OCI-LY1 (cell line): ENCODE measurements at regions not wholly inside any gene's neighbourhood (a gene's known extent, or its start where the extent isn't known, plus 50 kb on each side); places are given as distances from the start of the nearest gene placed in this dataset.

Experiments
- H2AFZ ChIP-seq: fragments of 200-600 bp; sonication (generic), shearing (Covaris generic); 2 replicates; pipeline ENCODE4 v1.6.0; 2014; ENCODE audit warnings: antibody characterized with exemption, mild to moderate bottlenecking, low read length
- H3F3A ChIP-seq: fragments of 200-600 bp; sonication (generic), shearing (Covaris generic); 2 replicates; pipeline ENCODE4 v1.6.0; 2014; ENCODE audit warnings: mild to moderate bottlenecking, antibody characterized with exemption, low read length, moderate library complexity; ENCODE audit not compliant: insufficient read depth
- H3K27ac ChIP-seq: fragments of 200-600 bp; sonication (generic); 2 replicates; pipeline ENCODE4 v1.5.1; 2014; ENCODE audit warnings: low read length, mixed run types, mild to moderate bottlenecking, low read depth; ENCODE audit not compliant: poor library complexity, severe bottlenecking
- H3K27me3 ChIP-seq: fragments of 200-600 bp; sonication (generic); 2 replicates; pipeline ENCODE4 v1.6.0; 2014; ENCODE audit warnings: antibody characterized with exemption, mild to moderate bottlenecking, low read length, moderate library complexity; ENCODE audit not compliant: insufficient read depth
- H3K36me3 ChIP-seq: fragments of 200-600 bp; sonication (generic); 2 replicates; pipeline ENCODE4 v1.6.1; 2014; ENCODE audit warnings: mild to moderate bottlenecking, antibody characterized with exemption, low read length, moderate library complexity, mixed read lengths; ENCODE audit not compliant: insufficient read depth
- H3K4me1 ChIP-seq: fragments of 200-600 bp; sonication (generic); 2 replicates; pipeline ENCODE4 v1.5.1; 2014; ENCODE audit warnings: mild to moderate bottlenecking, low read length, moderate library complexity; ENCODE audit not compliant: insufficient read depth, severe bottlenecking
- H3K4me2 ChIP-seq: fragments of 200-600 bp; sonication (generic), shearing (Covaris generic); 2 replicates; pipeline ENCODE4 v1.6.1; 2014; ENCODE audit warnings: low read length
- H3K4me3 ChIP-seq: fragments of 200-600 bp; sonication (generic); 2 replicates; pipeline ENCODE4 v1.5.1; 2014; ENCODE audit warnings: low read length, low read depth, mild to moderate bottlenecking, mixed read lengths; ENCODE audit not compliant: poor library complexity, severe bottlenecking
- H3K79me2 ChIP-seq: fragments of 200-600 bp; shearing (Covaris generic); 2 replicates; pipeline ENCODE4 v1.6.1; 2016; ENCODE audit warnings: mixed run types, low read length, mixed read lengths; ENCODE audit not compliant: insufficient read depth
- H3K9ac ChIP-seq: fragments of 200-600 bp; sonication (generic), shearing (Covaris generic); 2 replicates; pipeline ENCODE4 v1.6.1; 2014; ENCODE audit warnings: mild to moderate bottlenecking, low read length, mixed read lengths
- H3K9me2 ChIP-seq: fragments of 200-600 bp; sonication (generic), shearing (Covaris generic); 2 replicates; pipeline ENCODE4 v1.6.1; 2014; ENCODE audit warnings: low read depth, mild to moderate bottlenecking, low read length, mixed read lengths
- H3K9me3 ChIP-seq: fragments of 200-600 bp; shearing (Covaris generic); 2 replicates; pipeline ENCODE4 v1.6.1; 2014; ENCODE audit warnings: low read length, mixed read lengths
- H4K20me1 ChIP-seq: fragments of 200-600 bp; sonication (generic), shearing (Covaris generic); 2 replicates; pipeline ENCODE4 v1.6.0; 2016; ENCODE audit warnings: mild to moderate bottlenecking, low read length; ENCODE audit not compliant: insufficient read depth
- EZH2 ChIP-seq: fragments of 200-600 bp; sonication (generic), shearing (Covaris generic); IDR thresholded peaks from 2 replicates; pipeline ENCODE4 v1.8.0; 2017; ENCODE audit warnings: borderline replicate concordance, mixed run types, mild to moderate bottlenecking, antibody characterized with exemption, low read length, moderate library complexity, mixed read lengths
- TF ChIP-seq, protein P1 (sequence below): fragments of 200-600 bp; sonication (generic), shearing (Covaris generic); IDR thresholded peaks from 2 replicates; pipeline ENCODE4 v1.5.1; 2017; ENCODE audit warnings: mild to moderate bottlenecking, antibody characterized with exemption, low read length, moderate library complexity, mixed read lengths

DNA sequence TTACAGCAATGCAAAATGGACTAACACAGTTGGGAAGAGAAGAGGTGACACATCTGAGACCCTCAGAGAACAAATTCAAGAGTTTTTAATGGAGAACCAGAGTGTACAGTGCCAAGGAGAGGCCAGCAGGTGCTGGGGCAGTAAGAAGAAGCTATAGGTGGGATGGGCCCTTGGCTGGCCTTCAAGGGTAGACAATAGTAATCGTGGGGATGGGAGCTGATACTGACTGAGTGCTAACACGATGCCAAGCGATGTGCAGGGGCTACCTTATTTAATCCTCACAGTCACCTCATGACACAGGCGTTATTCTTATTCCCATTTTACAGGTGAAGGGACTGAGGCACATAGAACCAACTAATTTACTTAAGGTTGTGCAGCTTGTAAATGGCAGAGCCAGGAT lies 131.9 kb upstream of the ID2 start:
- Histone ChIP-seq H2AFZ (no peak overlapping the region), H3F3A (no peaks in the 10 kb centered on the region), H3K9me2 (no peaks in the 10 kb centered on the region), H3K4me2 (peak overlapping the region; percentile 49; the same call in 1 of the 2 replicates), H3K9me3 (no peaks in the 10 kb centered on the region), H3K4me3 (no peak overlapping the region), H3K4me1 (peaks cover 100% of the 10 kb centered on the region), H3K9ac (no peak overlapping the region; the same call in 1 of the 2 replicates), H3K27me3 (no peaks in the 10 kb centered on the region), H4K20me1 (no peaks in the 10 kb centered on the region), H3K79me2 (no peaks in the 10 kb centered on the region), H3K27ac (peak overlapping the region; percentile 98), H3K36me3 (peaks cover 15% of the 10 kb centered on the region)
- TF ChIP-seq EZH2: no peak
- TF ChIP-seq, protein P1, sequence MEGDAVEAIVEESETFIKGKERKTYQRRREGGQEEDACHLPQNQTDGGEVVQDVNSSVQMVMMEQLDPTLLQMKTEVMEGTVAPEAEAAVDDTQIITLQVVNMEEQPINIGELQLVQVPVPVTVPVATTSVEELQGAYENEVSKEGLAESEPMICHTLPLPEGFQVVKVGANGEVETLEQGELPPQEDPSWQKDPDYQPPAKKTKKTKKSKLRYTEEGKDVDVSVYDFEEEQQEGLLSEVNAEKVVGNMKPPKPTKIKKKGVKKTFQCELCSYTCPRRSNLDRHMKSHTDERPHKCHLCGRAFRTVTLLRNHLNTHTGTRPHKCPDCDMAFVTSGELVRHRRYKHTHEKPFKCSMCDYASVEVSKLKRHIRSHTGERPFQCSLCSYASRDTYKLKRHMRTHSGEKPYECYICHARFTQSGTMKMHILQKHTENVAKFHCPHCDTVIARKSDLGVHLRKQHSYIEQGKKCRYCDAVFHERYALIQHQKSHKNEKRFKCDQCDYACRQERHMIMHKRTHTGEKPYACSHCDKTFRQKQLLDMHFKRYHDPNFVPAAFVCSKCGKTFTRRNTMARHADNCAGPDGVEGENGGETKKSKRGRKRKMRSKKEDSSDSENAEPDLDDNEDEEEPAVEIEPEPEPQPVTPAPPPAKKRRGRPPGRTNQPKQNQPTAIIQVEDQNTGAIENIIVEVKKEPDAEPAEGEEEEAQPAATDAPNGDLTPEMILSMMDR: no peak

DNA sequence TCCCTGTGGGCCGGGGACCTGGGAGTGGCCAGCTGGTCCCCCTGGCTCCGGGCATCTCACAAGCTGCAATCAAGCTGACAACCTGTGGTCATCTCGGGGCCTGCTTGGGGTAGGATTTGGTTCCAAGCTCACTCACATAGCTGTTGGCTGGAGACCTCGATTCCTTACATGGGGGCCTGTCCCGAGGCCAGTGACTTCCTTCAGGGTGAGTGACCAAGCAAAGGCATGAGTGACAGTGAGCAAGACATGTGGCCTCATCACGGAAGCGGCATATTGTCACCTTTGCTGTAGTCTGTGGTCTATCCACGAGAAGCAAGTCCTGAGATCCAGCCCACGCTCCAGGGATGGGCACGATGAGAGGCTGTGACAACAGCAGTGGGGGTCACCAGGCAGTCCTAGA lies 131.4 kb upstream of the ID2 start:
- no peaks in the 10 kb centered on the region for H3K27me3 ChIP-seq

DNA sequence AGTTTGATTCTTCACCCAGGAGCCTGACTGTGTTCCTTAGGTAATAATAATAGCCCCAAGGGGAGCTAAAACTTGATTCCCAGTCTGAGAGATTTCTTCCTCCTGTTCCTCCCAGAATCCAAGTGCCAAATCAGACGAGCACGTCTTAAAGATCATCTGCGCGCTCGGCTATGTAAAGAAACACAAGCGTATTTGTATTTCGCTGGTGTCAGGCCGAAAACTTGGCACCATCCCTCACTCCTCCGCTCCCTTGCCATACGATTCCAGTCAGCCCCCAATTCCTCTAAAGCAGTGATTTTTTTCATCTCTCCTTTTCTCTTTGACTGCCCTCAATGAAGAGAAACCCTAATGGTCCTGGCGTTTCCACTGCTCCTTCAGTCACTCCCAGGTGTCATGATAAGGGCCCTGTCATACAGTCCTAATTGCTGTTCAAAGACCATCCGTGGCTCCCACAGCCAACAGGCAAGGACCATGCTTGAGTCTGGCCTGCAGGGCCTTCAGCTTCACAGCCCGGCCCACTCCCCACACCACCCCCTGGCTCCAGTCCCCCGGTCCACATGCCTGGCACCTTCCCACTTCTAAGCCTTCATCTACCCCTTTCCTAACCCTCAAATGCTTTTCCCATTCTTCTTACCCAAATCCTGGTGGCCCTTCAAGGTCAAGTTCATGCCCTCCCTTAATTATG lies 130.8 kb upstream of the ID2 start:
- peaks cover 92% of the 10 kb centered on the region for H3K4me1 ChIP-seq

More for the DNA sequence above, 131.4 kb upstream of the ID2 start:
- Histone ChIP-seq H3K4me1 (peaks cover 98% of the 10 kb centered on the region), H3K9ac (no peak overlapping the region; the same call in 1 of the 2 replicates), H3F3A (no peaks in the 10 kb centered on the region), H3K27ac (peak overlapping the region; percentile 98), H3K79me2 (no peaks in the 10 kb centered on the region), H3K9me3 (no peaks in the 10 kb centered on the region), H3K36me3 (peaks cover 20% of the 10 kb centered on the region), H3K4me3 (no peak overlapping the region), H3K4me2 (peak overlapping the region; percentile 2; the same call in 1 of the 2 replicates), H3K9me2 (no peaks in the 10 kb centered on the region), H2AFZ (no peak overlapping the region), H4K20me1 (no peaks in the 10 kb centered on the region)
- no peak for TF ChIP-seq EZH2
- TF ChIP-seq, protein P1: no peak

More for the DNA sequence above, 130.8 kb upstream of the ID2 start:
- no peaks in the 10 kb centered on the region for H4K20me1 ChIP-seq
- TF ChIP-seq, protein P1: no peak
- no peak for TF ChIP-seq EZH2
- H3K27ac ChIP-seq: peak overlapping the region; percentile 98
- no peaks in the 10 kb centered on the region for H3F3A ChIP-seq
- H2AFZ ChIP-seq: no peak overlapping the region
- no peaks in the 10 kb centered on the region for H3K27me3 ChIP-seq
- H3K4me3 ChIP-seq: peak overlapping the region; percentile 61
- no peaks in the 10 kb centered on the region for H3K9me2 ChIP-seq
- H3K79me2 ChIP-seq: no peaks in the 10 kb centered on the region; the same call in 1 of the 2 replicates
- H3K9ac ChIP-seq: peak overlapping the region; percentile 75
- peaks cover 20% of the 10 kb centered on the region for H3K36me3 ChIP-seq
- peak overlapping the region; percentile 72 for H3K4me2 ChIP-seq
- no peaks in the 10 kb centered on the region for H3K9me3 ChIP-seq
